Tibial artery (tissue), 4 donors: ENCODE measurements at regions not wholly inside any gene's neighbourhood (a gene's known extent, or its start where the extent isn't known, plus 50 kb on each side); places are given as distances from the start of the nearest gene placed in this dataset.

Experiments used
- DNase-seq, 2 donors: peaks; one replicate each; pipeline ENCODE4 v3.0.0-alpha.2; 2019
- H3K27ac ChIP-seq, 2 donors: fragments of 200-600 bp; sonication (generic) in 1 of 2; 1 replicate in 1 of 2; 2 replicates in 1 of 2; pipeline ENCODE4 v1.5.1; 2018 to 2019; ENCODE audit warnings: mild to moderate bottlenecking in 1 of 2
- H3K27me3 ChIP-seq, 2 donors: fragments of 200-600 bp; sonication (generic) in 1 of 2; one replicate each; pipeline versions ENCODE4 v1.5.1 to v1.6.0; 2016 to 2019
- H3K36me3 ChIP-seq, 3 donors: fragments of 200-600 bp; sonication (generic) in 2 of 3; one replicate each; pipeline ENCODE4 v1.5.1; 2016 to 2019; ENCODE audit warnings: mild to moderate bottlenecking in 2 of 3
- H3K4me1 ChIP-seq, 4 donors: fragments of 200-600 bp; sonication (generic) in 2 of 4; 1 replicate in 3 of 4; 2 replicates in 1 of 4; pipeline ENCODE4 v1.5.1; 2016 to 2019
- H3K4me3 ChIP-seq, 2 donors: fragments of 200-600 bp; sonication (generic) in 1 of 2; 1 replicate in 1 of 2; 2 replicates in 1 of 2; pipeline ENCODE4 v1.5.1; 2018 to 2019; ENCODE audit warnings: mild to moderate bottlenecking in 2 of 2
- H3K9me3 ChIP-seq, 3 donors: fragments of 200-600 bp; sonication (generic) in 1 of 3; one replicate each; pipeline ENCODE4 v1.5.1; 2016 to 2019
- intact Hi-C: fragments of 100-400 bp; cut with DNase I; formaldehyde crosslinking; loops from one replicate; pipeline ENCODE4 v1.15.0; 2023; ENCODE audit warnings: low total_unique reads
- TF ChIP-seq, protein P1 (sequence below), 2 experiments: fragments of 200-600 bp in 1 of 2; fragments of 450-650 bp in 1 of 2; IDR thresholded peaks; one replicate each; pipeline ENCODE4 v1.5.1; 2017 to 2019; ENCODE audit warnings: antibody characterized with exemption in 2 of 2, mild to moderate bottlenecking in 1 of 2, moderate library complexity in 1 of 2

DNA sequence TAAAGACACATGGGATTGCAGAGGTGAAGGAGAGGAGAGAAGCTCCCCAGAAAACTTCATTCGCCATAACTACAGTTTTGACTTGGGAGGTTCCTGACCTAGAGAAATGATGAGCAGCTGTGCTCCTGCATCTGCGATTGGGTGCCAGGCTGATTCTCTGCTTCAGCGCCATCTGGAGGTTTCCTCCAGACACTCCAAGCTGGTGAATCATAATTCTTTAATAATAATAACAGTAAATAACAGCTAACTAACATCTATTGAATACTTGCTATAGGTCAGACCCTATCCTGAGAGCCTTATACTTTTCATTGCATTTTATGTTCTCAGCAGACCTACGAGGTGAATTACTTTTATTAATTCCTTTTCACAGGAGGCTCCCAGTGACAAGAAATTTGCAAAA lies 575.8 kb downstream of the TOX3 start:
- Histone ChIP-seq H3K27ac (no peak overlapping the region), H3K36me3 (no peaks in the 10 kb centered on the region), H3K9me3 (no peaks in the 10 kb centered on the region), H3K27me3 (no peaks in the 10 kb centered on the region), H3K4me1 (no peaks in the 10 kb centered on the region), H3K4me3 (no peak overlapping the region)
- intact Hi-C loops = no loop called here
- TF ChIP-seq, protein P1, sequence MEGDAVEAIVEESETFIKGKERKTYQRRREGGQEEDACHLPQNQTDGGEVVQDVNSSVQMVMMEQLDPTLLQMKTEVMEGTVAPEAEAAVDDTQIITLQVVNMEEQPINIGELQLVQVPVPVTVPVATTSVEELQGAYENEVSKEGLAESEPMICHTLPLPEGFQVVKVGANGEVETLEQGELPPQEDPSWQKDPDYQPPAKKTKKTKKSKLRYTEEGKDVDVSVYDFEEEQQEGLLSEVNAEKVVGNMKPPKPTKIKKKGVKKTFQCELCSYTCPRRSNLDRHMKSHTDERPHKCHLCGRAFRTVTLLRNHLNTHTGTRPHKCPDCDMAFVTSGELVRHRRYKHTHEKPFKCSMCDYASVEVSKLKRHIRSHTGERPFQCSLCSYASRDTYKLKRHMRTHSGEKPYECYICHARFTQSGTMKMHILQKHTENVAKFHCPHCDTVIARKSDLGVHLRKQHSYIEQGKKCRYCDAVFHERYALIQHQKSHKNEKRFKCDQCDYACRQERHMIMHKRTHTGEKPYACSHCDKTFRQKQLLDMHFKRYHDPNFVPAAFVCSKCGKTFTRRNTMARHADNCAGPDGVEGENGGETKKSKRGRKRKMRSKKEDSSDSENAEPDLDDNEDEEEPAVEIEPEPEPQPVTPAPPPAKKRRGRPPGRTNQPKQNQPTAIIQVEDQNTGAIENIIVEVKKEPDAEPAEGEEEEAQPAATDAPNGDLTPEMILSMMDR (IDR thresholded peaks at IDR 0.05) = no peak
- no peak for DNase-seq

DNA sequence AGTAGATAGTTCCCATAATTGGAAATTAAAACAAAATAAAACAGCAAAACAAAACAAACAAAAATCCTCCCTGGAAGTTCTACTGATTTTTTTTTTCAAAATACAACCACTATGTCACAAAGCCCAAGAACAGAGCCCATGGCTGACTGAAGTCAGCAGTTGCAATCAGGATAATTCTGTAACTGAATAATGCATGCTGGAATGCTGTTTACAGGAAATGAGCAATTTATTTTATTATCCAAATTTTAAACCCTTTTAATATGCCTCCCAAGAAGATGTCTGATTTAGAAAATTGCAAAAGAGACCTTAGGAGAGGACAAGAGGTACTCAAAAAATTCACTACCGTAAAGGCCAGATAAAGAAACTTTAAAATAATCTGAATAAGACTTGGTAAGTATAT lies 578.2 kb downstream of the TOX3 start:
- Histone ChIP-seq H3K4me1 (no peaks in the 10 kb centered on the region), H3K4me3 (no peak overlapping the region), H3K36me3 (no peaks in the 10 kb centered on the region), H3K9me3 (no peaks in the 10 kb centered on the region), H3K27me3 (no peaks in the 10 kb centered on the region), H3K27ac (no peak overlapping the region)
- DNase-seq = no peak
- intact Hi-C loops = no loop called here
- TF ChIP-seq, protein P1 (IDR thresholded peaks at IDR 0.05) = no peak

DNA sequence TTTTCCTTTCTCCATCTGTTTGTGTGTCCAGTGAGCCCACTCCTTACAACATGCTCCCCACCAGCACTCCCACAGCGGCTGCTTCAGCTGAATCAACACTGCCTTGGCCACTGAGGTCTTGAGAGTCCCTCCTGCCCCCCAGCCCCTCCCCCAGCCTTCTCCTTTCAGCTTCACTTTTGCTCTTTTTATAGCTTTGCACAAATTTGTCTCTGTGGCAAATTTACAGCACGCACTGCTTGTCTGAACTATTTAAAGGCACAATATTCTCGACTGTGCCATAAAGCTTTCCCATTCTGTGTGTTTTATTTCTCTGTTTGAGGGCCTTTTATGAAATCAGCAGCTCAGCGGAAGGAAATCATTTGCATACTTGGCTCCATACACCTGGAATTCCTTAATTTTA lies 579.3 kb downstream of the TOX3 start:
- Histone ChIP-seq H3K9me3 (no peaks in the 10 kb centered on the region), H3K27ac (no peak overlapping the region), H3K36me3 (no peaks in the 10 kb centered on the region), H3K4me3 (no peak overlapping the region), H3K27me3 (no peaks in the 10 kb centered on the region), H3K4me1 (no peaks in the 10 kb centered on the region)
- TF ChIP-seq, protein P1 (IDR thresholded peaks at IDR 0.05) = no peak
- intact Hi-C loops = no loop called here
- DNase-seq = no peak

DNA sequence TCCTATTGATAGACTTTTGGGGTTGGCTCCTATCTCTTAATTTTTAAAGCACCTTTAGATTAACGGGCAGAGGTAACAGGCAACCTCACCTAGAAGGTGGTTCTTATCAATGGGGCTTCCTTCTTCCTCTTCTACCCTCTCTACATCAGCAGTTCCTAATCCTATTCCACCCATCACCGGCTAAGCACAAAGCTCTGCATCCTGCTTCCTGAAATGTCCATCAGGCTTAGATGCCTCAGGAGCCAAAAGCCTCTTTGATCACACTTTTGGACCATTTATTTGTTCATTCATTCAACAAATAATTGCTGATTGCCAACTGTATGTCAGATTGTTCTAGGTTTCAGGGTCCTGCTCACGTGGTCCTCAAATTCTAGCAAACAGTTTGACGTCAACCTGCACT lies 586.0 kb downstream of the TOX3 start:
- Histone ChIP-seq H3K9me3 (no peaks in the 10 kb centered on the region), H3K36me3 (no peaks in the 10 kb centered on the region), H3K27me3 (no peaks in the 10 kb centered on the region), H3K4me3 (no peak overlapping the region), H3K4me1 (no peaks in the 10 kb centered on the region), H3K27ac (no peak overlapping the region)
- no peak for DNase-seq
- TF ChIP-seq, protein P1 (IDR thresholded peaks at IDR 0.05) = no peak
- intact Hi-C loops = no loop called here

DNA sequence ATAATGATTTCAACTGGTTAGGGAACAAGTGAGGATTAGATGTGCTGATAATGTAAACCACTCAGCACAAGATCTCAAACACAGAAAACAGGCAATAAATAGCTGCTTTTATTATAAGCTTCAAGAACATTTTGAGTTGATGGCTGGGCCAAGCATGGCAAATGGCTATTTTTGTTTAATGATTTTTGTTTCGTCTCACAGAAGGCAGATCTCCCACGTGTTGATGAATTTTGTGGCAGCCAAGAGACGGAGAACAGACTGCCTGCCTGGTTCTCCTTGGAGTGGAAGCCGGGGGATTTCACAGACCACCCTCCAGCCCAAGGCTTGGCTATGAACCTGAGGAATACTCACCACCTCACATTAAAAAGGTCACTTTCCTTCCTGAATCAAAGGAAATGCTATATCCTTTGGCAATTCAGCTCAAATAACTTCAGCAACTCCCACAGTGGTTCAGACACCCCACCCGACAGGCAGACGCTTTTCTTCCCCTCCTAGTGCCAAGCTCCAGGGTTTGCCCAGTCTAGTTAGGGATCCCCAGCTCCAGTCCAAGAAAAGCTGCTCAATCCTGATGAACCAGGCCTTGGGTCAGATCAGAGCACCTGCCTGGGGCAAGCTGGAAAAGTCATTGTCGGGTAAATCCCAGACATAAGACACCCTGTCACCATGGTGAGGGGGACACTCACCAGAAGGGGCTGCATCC lies 593.5 kb downstream of the TOX3 start:
- intact Hi-C loops = no loop called here
- H3K27ac ChIP-seq = no peak overlapping the region
- no peaks in the 10 kb centered on the region for H3K36me3 ChIP-seq
- H3K27me3 ChIP-seq = no peaks in the 10 kb centered on the region
- H3K9me3 ChIP-seq = no peaks in the 10 kb centered on the region
- no peak for DNase-seq
- H3K4me3 ChIP-seq = no peak overlapping the region
- H3K4me1 ChIP-seq = no peaks in the 10 kb centered on the region
- TF ChIP-seq, protein P1 (IDR thresholded peaks at IDR 0.05) = no peak

GRCh38 chr16:51952500-51952899 lies 594.4 kb downstream of the TOX3 start:
- TF ChIP-seq, protein P1 (IDR thresholded peaks at IDR 0.05) = no peak

More at GRCh38 chr16:51952500-51952899, 594.4 kb downstream of the TOX3 start:
- Histone ChIP-seq H3K27me3 (no peaks in the 10 kb centered on the region), H3K27ac (no peak overlapping the region), H3K36me3 (no peaks in the 10 kb centered on the region), H3K4me3 (no peak overlapping the region), H3K9me3 (no peaks in the 10 kb centered on the region), H3K4me1 (no peaks in the 10 kb centered on the region)
- intact Hi-C loops = no loop called here
- no peak for DNase-seq
